ENCODE measurements at regions not wholly inside any gene's neighbourhood (a gene's known extent, or its start where the extent isn't known, plus 50 kb on each side); places are given as distances from the start of the nearest gene placed in this dataset.

GRCh38 chr6:132929141-132929540 is 114.8 kb downstream of the RPS12 start:
- TF ChIP-seq SIN3A (IDR thresholded peaks at IDR 0.05; ENCODE audit: borderline replicate concordance, insufficient read depth, low read length) (no peak), FOXP2 (optimal IDR thresholded peaks at IDR 0.05; ENCODE audit: borderline replicate concordance, extremely low read depth, extremely low read length, insufficient read depth) (no peak), REST (IDR thresholded peaks at IDR 0.05; ENCODE audit: insufficient read depth in 1 of 2, low read depth in 2 of 2, low read length in 2 of 2) (no peak), TAF1 (IDR thresholded peaks at IDR 0.05; ENCODE audit: borderline replicate concordance, insufficient read depth, low read length) (no peak), POLR2AphosphoS5 (IDR thresholded peaks at IDR 0.05; ENCODE audit: low read depth, low read length) (no peak)

DNA sequence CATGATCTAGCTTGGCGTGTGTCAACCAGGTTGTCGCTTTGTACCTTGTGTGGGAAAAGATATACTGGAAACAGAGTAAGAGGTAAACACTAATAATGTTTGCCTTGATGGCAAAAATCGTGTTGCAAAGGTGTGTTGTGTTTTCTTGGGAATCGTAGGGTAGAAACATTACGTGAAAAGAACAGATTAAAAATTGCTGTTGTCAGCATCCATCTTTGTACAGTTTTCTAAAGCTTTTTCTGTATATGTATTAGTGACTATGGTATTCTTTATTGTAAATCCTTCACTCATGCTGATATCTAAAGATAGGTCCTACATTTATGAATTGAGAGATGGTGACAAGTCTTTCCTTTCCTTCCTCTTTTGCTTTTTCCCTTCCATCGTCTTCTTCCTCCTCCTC is 116.9 kb downstream of the RPS12 start:
- TF ChIP-seq REST (IDR thresholded peaks at IDR 0.05; ENCODE audit: insufficient read depth in 1 of 2, low read depth in 2 of 2, low read length in 2 of 2) (no peak), FOXP2 (optimal IDR thresholded peaks at IDR 0.05; ENCODE audit: borderline replicate concordance, extremely low read depth, extremely low read length, insufficient read depth) (no peak), TAF1 (IDR thresholded peaks at IDR 0.05; ENCODE audit: borderline replicate concordance, insufficient read depth, low read length) (no peak), POLR2AphosphoS5 (IDR thresholded peaks at IDR 0.05; ENCODE audit: low read depth, low read length) (no peak), SIN3A (IDR thresholded peaks at IDR 0.05; ENCODE audit: borderline replicate concordance, insufficient read depth, low read length) (no peak)

DNA sequence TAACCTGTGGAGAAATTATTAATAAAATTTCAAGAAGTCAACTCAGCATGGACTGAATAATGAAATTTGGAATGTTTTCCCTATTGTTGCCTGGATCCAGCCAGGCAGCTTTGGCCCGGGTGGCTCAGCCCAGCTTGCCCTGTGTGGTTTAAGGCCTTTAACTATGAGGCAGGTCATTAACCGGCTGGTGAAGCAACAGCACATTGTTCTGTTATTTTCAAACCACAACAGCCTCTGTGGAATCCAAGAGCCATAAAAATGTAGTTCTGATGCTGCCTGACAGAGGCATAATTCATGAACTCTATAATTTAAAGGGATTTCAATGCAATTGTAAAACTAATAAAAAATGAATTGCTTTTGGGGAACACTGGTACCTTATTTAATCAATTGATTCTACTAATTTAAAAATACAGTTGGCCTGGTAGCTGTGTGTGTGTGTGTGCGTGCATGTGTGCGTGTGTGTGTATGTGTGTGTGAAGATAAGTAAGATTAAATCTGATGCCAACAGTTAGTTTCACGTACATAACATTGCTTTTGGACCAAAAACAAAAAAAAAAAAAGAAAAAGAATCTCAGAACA is 117.7 kb downstream of the RPS12 start:
- TF ChIP-seq FOXP2 (optimal IDR thresholded peaks at IDR 0.05; ENCODE audit: borderline replicate concordance, extremely low read depth, extremely low read length, insufficient read depth) (no peak), TAF1 (IDR thresholded peaks at IDR 0.05; ENCODE audit: borderline replicate concordance, insufficient read depth, low read length) (no peak), SIN3A (IDR thresholded peaks at IDR 0.05; ENCODE audit: borderline replicate concordance, insufficient read depth, low read length) (no peak), POLR2AphosphoS5 (IDR thresholded peaks at IDR 0.05; ENCODE audit: low read depth, low read length) (no peak), REST (IDR thresholded peaks at IDR 0.05; ENCODE audit: insufficient read depth in 1 of 2, low read depth in 2 of 2, low read length in 2 of 2) (no peak)

GRCh38 chr6:132932588-132932987 is 118.2 kb downstream of the RPS12 start:
- TF ChIP-seq FOXP2 (optimal IDR thresholded peaks at IDR 0.05; ENCODE audit: borderline replicate concordance, extremely low read depth, extremely low read length, insufficient read depth) (no peak), SIN3A (IDR thresholded peaks at IDR 0.05; ENCODE audit: borderline replicate concordance, insufficient read depth, low read length) (no peak), TAF1 (IDR thresholded peaks at IDR 0.05; ENCODE audit: borderline replicate concordance, insufficient read depth, low read length) (no peak), POLR2AphosphoS5 (IDR thresholded peaks at IDR 0.05; ENCODE audit: low read depth, low read length) (no peak), REST (IDR thresholded peaks at IDR 0.05; ENCODE audit: insufficient read depth in 1 of 2, low read depth in 2 of 2, low read length in 2 of 2) (no peak)
